ENCODE measurements at regions not wholly inside any gene's neighbourhood (a gene's known extent, or its start where the extent isn't known, plus 50 kb on each side); places are given as distances from the start of the nearest gene placed in this dataset.

- no peak for DNase-seq (ENCODE audit: low spot score)
- in situ Hi-C loops (cut with MboI; ENCODE audit: low sequenced_read_pairs, unreplicated experiment): no loop called here
- TF ChIP-seq, protein P1, sequence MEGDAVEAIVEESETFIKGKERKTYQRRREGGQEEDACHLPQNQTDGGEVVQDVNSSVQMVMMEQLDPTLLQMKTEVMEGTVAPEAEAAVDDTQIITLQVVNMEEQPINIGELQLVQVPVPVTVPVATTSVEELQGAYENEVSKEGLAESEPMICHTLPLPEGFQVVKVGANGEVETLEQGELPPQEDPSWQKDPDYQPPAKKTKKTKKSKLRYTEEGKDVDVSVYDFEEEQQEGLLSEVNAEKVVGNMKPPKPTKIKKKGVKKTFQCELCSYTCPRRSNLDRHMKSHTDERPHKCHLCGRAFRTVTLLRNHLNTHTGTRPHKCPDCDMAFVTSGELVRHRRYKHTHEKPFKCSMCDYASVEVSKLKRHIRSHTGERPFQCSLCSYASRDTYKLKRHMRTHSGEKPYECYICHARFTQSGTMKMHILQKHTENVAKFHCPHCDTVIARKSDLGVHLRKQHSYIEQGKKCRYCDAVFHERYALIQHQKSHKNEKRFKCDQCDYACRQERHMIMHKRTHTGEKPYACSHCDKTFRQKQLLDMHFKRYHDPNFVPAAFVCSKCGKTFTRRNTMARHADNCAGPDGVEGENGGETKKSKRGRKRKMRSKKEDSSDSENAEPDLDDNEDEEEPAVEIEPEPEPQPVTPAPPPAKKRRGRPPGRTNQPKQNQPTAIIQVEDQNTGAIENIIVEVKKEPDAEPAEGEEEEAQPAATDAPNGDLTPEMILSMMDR (IDR thresholded peaks at IDR 0.05; ENCODE audit: borderline replicate concordance, control extremely low read depth, extremely low read depth, insufficient read depth, missing control alignments): no peak
These were observed 478.0 kb downstream of the PDHA2 start for GRCh38 chr4:96317891-96318290.

- no peak for DNase-seq (ENCODE audit: low spot score)
- TF ChIP-seq, protein P1 (IDR thresholded peaks at IDR 0.05; ENCODE audit: borderline replicate concordance, control extremely low read depth, extremely low read depth, insufficient read depth, missing control alignments): no peak
- in situ Hi-C loops (cut with MboI; ENCODE audit: low sequenced_read_pairs, unreplicated experiment): no loop called here
These were observed 487.0 kb downstream of the PDHA2 start for GRCh38 chr4:96326846-96327245.

GRCh38 chr4:96342196-96342595 lies 502.3 kb downstream of the PDHA2 start:
- TF ChIP-seq, protein P1 (IDR thresholded peaks at IDR 0.05; ENCODE audit: borderline replicate concordance, control extremely low read depth, extremely low read depth, insufficient read depth, missing control alignments): no peak
- in situ Hi-C loops (cut with MboI; ENCODE audit: low sequenced_read_pairs, unreplicated experiment): no loop called here
- no peak for DNase-seq (ENCODE audit: low spot score)

- DNase-seq (ENCODE audit: low spot score): no peak
- TF ChIP-seq, protein P1 (IDR thresholded peaks at IDR 0.05; ENCODE audit: borderline replicate concordance, control extremely low read depth, extremely low read depth, insufficient read depth, missing control alignments): no peak
- in situ Hi-C loops (cut with MboI; ENCODE audit: low sequenced_read_pairs, unreplicated experiment): no loop called here
These were observed 503.0 kb downstream of the PDHA2 start for GRCh38 chr4:96342790-96343455.

GRCh38 chr4:96343836-96344235 lies 503.9 kb downstream of the PDHA2 start:
- TF ChIP-seq, protein P1 (IDR thresholded peaks at IDR 0.05; ENCODE audit: borderline replicate concordance, control extremely low read depth, extremely low read depth, insufficient read depth, missing control alignments): no peak
- no peak for DNase-seq (ENCODE audit: low spot score)
- in situ Hi-C loops (cut with MboI; ENCODE audit: low sequenced_read_pairs, unreplicated experiment): no loop called here

DNA sequence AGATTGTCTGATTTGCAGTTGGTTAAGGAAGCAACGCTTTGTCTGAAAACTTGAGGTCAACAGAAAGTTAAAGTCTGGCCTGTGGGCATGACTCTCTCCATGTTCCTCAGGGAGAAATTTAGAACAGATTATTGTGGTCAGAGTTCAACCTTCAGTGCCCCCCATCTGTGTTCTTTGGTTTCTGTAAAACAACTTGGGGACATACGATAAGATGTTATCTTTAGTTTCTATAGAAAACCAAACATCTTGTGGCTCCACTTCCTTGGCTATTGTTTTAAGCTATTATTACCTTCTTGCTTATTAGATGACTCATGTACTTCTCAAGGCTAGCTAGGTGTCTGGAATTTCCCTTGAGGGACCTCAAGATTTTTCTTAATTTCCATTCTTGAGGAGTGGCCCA lies 507.7 kb downstream of the PDHA2 start:
- TF ChIP-seq, protein P1 (IDR thresholded peaks at IDR 0.05; ENCODE audit: borderline replicate concordance, control extremely low read depth, extremely low read depth, insufficient read depth, missing control alignments): no peak
- in situ Hi-C loops (cut with MboI; ENCODE audit: low sequenced_read_pairs, unreplicated experiment): no loop called here
- no peak for DNase-seq (ENCODE audit: low spot score)

Measured in GM13976 (cell line).